ENCODE measurements at regions not wholly inside any gene's neighbourhood (a gene's known extent, or its start where the extent isn't known, plus 50 kb on each side); places are given as distances from the start of the nearest gene placed in this dataset.

- TF ChIP-seq CTCF (IDR thresholded peaks at IDR 0.05 in 2 of 3, conservative IDR thresholded peaks at IDR 0.05 in 1 of 3; ENCODE audit: control insufficient read depth in 2 of 3, extremely low read depth in 1 of 3, insufficient read depth in 1 of 3, low read depth in 3 of 3, low read length in 3 of 3) (no peak), SPI1 (IDR thresholded peaks at IDR 0.05; ENCODE audit: borderline replicate concordance, insufficient read depth, low read depth, low read length) (no peak), RCOR1 (conservative IDR thresholded peaks at IDR 0.05; ENCODE audit: low read depth, low read length) (no peak), SMC3 (IDR thresholded peaks at IDR 0.05; ENCODE audit: borderline replicate concordance, low read length) (no peak), POLR2A (IDR thresholded peaks at IDR 0.05; ENCODE audit: low read depth, low read length) (no peak)
These were observed 250.4 kb downstream of the WDR11 start for GRCh38 chr10:121101561-121101960.

Measured in GM12878 (cell line).